GM23338 (cell line): ENCODE measurements at regions not wholly inside any gene's neighbourhood (a gene's known extent, or its start where the extent isn't known, plus 50 kb on each side); places are given as distances from the start of the nearest gene placed in this dataset.

Source experiments
- ATAC-seq: fragments of 200-7000 bp; cut with Tn5 transposase; 3 replicates; pipeline ENCODE4 v1.9.1; 2020
- DNase-seq: peaks from one replicate; pipeline ENCODE4 v3.0.0-alpha.2; 2015; ENCODE audit warnings: low spot score
- H2AFZ ChIP-seq: fragments of 200-600 bp; sonication (generic); 2 replicates; pipeline ENCODE4 v1.8.0; 2016; ENCODE audit warnings: antibody characterized with exemption, mild to moderate bottlenecking, moderate library complexity
- H3F3A ChIP-seq: fragments of 200-600 bp; sonication (generic); replicated peaks from 2 replicates; pipeline ENCODE4 v1.8.0; 2017; ENCODE audit warnings: antibody characterized with exemption, mixed run types, low read depth
- H3K27ac ChIP-seq: fragments of 200-600 bp; sonication (generic); 2 replicates; pipeline ENCODE4 v1.6.1; 2016; ENCODE audit warnings: low read depth
- H3K27me3 ChIP-seq: fragments of 200-600 bp; sonication (generic); 2 replicates; pipeline ENCODE4 v1.8.0; 2016; ENCODE audit warnings: mild to moderate bottlenecking, mixed run types, moderate library complexity; ENCODE audit not compliant: insufficient read depth
- H3K36me3 ChIP-seq: fragments of 200-600 bp; sonication (generic); 2 replicates; pipeline ENCODE4 v1.8.0; 2016; ENCODE audit warnings: mild to moderate bottlenecking; ENCODE audit not compliant: insufficient read depth
- H3K4me1 ChIP-seq: fragments of 200-600 bp; sonication (generic); 2 replicates; pipeline ENCODE4 v1.8.0; 2016; ENCODE audit warnings: mild to moderate bottlenecking, moderate library complexity; ENCODE audit not compliant: insufficient read depth
- H3K4me2 ChIP-seq: fragments of 200-600 bp; sonication (generic); 2 replicates; pipeline ENCODE4 v1.7.1; 2017; ENCODE audit warnings: mixed run types
- H3K4me3 ChIP-seq: fragments of 200-600 bp; sonication (generic); 2 replicates; pipeline ENCODE4 v1.6.1; 2016; ENCODE audit warnings: mixed run types
- H3K79me2 ChIP-seq: fragments of 200-600 bp; sonication (generic); replicated peaks from 2 replicates; pipeline ENCODE4 v1.8.0; 2017; ENCODE audit warnings: mild to moderate bottlenecking; ENCODE audit not compliant: insufficient read depth
- H3K9me2 ChIP-seq: fragments of 200-600 bp; sonication (generic); 2 replicates; pipeline ENCODE4 v1.8.0; 2017; ENCODE audit not compliant: insufficient read depth
- H4K20me1 ChIP-seq: fragments of 200-600 bp; sonication (generic); replicated peaks from 2 replicates; pipeline ENCODE4 v1.8.0; 2017; ENCODE audit warnings: mild to moderate bottlenecking; ENCODE audit not compliant: insufficient read depth
- H3K27ac Mint-ChIP-seq: 2 replicates; pipeline ENCODE4 v1.8.0; 2020; ENCODE audit warnings: inconsistent platforms, mild to moderate bottlenecking, moderate library complexity, mixed read lengths
- H3K27me3 Mint-ChIP-seq: 3 replicates; pipeline ENCODE4 v1.8.0; 2022; ENCODE audit warnings: low read depth, mild to moderate bottlenecking, moderate library complexity, mixed read lengths, inconsistent platforms; ENCODE audit not compliant: insufficient read depth, poor library complexity
- H3K36me3 Mint-ChIP-seq: 3 replicates; pipeline ENCODE4 v1.8.0; 2021; ENCODE audit warnings: low read depth, mild to moderate bottlenecking, inconsistent platforms, moderate library complexity, mixed read lengths
- H3K4me1 Mint-ChIP-seq: 3 replicates; pipeline ENCODE4 v1.8.0; 2020; ENCODE audit warnings: mild to moderate bottlenecking, inconsistent platforms, mixed read lengths
- H3K4me3 Mint-ChIP-seq: 3 replicates; pipeline ENCODE4 v1.8.0; 2021; ENCODE audit warnings: moderate library complexity, mild to moderate bottlenecking, inconsistent platforms, mixed read lengths
- H3K9me3 Mint-ChIP-seq: 3 replicates; pipeline ENCODE4 v1.8.0; 2020; ENCODE audit warnings: moderate library complexity, mild to moderate bottlenecking, inconsistent platforms, mixed read lengths
- CREB1 ChIP-seq: fragments of 250-450 bp; sonication (Bioruptor Pico); IDR thresholded peaks from 2 replicates; pipeline ENCODE4 v1.5.0; 2020; ENCODE audit warnings: low read depth, mild to moderate bottlenecking, moderate library complexity
- EZH2 ChIP-seq: fragments of 200-600 bp; sonication (generic); IDR thresholded peaks from one replicate; pipeline ENCODE4 v1.8.0; 2017; ENCODE audit warnings: antibody characterized with exemption, mild to moderate bottlenecking, low read depth; ENCODE audit not compliant: unreplicated experiment
- EZH2phosphoT487 ChIP-seq: fragments of 200-600 bp; sonication (generic); IDR thresholded peaks from one replicate; pipeline ENCODE4 v1.8.1; 2018; ENCODE audit warnings: antibody characterized with exemption; ENCODE audit not compliant: unreplicated experiment
- STAT1 ChIP-seq: IDR thresholded peaks from one replicate; pipeline ENCODE4 v1.6.1; 2016; ENCODE audit warnings: antibody characterized with exemption; ENCODE audit not compliant: unreplicated experiment
- ZNF114 ChIP-seq: fragments of 250-450 bp; sonication (Bioruptor Pico); IDR thresholded peaks from 2 replicates; pipeline ENCODE4 v1.5.0; 2020; ENCODE audit warnings: mild to moderate bottlenecking, moderate library complexity
- ZNF331 ChIP-seq: fragments of 250-450 bp; sonication (Bioruptor Pico); IDR thresholded peaks from 2 replicates; pipeline ENCODE4 v1.5.0; 2020; ENCODE audit warnings: low read depth, mild to moderate bottlenecking, moderate library complexity
- TF ChIP-seq, protein P1 (sequence below): fragments of 250-450 bp; sonication (Bioruptor Pico); IDR thresholded peaks from 2 replicates; pipeline ENCODE4 v1.5.0; 2020; ENCODE audit warnings: mild to moderate bottlenecking, moderate library complexity
- TF ChIP-seq, protein P2 (sequence below): IDR thresholded peaks from 2 replicates; pipeline ENCODE4 v1.6.1; 2016; ENCODE audit warnings: antibody characterized with exemption

DNA sequence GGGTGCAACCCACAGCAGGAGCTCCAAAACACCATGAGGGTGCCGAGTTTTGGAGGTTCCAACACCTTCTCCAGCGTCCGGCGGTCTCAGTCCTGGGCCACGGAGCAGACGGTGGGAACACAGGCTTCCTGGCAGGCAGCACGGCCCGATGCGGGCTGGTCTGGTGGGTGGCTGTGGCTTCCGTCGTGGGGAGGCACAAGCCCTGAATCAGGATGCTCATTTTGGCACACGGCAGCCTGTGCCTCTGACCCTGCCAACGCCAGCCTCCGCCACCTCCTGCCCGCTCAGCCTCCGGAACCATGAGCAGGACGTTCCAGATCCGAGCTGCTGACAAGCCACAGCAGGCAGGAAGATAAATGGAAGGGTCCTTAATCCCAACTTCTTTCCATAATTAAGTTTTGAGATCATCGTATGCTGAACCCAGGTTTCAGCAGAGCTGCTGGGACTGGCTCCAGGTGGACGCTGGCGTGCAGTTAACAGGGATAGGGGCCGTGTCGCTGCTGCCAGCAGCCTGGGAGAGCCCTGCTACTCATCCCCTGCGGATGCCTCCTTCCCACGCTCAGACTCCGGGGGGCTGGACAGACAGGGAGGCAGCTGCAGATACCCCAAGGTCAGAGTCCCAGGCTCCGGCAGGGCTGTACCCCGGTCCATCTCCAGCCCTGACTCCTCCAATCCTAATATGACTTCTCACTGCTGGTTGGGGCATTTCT is 136.6 kb downstream of the ENGASE start (continued):
- TF ChIP-seq, protein P1, sequence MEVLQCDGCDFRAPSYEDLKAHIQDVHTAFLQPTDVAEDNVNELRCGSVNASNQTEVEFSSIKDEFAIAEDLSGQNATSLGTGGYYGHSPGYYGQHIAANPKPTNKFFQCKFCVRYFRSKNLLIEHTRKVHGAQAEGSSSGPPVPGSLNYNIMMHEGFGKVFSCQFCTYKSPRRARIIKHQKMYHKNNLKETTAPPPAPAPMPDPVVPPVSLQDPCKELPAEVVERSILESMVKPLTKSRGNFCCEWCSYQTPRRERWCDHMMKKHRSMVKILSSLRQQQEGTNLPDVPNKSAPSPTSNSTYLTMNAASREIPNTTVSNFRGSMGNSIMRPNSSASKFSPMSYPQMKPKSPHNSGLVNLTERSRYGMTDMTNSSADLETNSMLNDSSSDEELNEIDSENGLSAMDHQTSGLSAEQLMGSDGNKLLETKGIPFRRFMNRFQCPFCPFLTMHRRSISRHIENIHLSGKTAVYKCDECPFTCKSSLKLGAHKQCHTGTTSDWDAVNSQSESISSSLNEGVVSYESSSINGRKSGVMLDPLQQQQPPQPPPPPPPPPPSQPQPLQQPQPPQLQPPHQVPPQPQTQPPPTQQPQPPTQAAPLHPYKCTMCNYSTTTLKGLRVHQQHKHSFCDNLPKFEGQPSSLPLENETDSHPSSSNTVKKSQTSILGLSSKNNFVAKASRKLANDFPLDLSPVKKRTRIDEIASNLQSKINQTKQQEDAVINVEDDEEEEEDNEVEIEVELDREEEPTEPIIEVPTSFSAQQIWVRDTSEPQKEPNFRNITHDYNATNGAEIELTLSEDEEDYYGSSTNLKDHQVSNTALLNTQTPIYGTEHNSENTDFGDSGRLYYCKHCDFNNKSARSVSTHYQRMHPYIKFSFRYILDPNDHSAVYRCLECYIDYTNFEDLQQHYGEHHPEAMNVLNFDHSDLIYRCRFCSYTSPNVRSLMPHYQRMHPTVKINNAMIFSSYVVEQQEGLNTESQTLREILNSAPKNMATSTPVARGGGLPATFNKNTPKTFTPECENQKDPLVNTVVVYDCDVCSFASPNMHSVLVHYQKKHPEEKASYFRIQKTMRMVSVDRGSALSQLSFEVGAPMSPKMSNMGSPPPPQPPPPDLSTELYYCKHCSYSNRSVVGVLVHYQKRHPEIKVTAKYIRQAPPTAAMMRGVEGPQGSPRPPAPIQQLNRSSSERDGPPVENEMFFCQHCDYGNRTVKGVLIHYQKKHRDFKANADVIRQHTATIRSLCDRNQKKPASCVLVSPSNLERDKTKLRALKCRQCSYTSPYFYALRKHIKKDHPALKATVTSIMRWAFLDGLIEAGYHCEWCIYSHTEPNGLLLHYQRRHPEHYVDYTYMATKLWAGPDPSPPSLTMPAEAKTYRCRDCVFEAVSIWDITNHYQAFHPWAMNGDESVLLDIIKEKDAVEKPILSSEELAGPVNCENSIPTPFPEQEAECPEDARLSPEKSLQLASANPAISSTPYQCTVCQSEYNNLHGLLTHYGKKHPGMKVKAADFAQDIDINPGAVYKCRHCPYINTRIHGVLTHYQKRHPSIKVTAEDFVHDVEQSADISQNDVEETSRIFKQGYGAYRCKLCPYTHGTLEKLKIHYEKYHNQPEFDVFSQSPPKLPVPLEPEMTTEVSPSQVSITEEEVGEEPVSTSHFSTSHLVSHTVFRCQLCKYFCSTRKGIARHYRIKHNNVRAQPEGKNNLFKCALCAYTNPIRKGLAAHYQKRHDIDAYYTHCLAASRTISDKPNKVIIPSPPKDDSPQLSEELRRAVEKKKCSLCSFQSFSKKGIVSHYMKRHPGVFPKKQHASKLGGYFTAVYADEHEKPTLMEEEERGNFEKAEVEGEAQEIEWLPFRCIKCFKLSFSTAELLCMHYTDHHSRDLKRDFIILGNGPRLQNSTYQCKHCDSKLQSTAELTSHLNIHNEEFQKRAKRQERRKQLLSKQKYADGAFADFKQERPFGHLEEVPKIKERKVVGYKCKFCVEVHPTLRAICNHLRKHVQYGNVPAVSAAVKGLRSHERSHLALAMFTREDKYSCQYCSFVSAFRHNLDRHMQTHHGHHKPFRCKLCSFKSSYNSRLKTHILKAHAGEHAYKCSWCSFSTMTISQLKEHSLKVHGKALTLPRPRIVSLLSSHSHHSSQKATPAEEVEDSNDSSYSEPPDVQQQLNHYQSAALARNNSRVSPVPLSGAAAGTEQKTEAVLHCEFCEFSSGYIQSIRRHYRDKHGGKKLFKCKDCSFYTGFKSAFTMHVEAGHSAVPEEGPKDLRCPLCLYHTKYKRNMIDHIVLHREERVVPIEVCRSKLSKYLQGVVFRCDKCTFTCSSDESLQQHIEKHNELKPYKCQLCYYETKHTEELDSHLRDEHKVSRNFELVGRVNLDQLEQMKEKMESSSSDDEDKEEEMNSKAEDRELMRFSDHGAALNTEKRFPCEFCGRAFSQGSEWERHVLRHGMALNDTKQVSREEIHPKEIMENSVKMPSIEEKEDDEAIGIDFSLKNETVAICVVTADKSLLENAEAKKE (CRISPR knock-in tag) = no peak
- TF ChIP-seq, protein P2, sequence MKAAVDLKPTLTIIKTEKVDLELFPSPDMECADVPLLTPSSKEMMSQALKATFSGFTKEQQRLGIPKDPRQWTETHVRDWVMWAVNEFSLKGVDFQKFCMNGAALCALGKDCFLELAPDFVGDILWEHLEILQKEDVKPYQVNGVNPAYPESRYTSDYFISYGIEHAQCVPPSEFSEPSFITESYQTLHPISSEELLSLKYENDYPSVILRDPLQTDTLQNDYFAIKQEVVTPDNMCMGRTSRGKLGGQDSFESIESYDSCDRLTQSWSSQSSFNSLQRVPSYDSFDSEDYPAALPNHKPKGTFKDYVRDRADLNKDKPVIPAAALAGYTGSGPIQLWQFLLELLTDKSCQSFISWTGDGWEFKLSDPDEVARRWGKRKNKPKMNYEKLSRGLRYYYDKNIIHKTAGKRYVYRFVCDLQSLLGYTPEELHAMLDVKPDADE = no peak
- TF ChIP-seq EZH2phosphoT487 (no peak), STAT1 (no peak), ZNF331 (CRISPR knock-in tag) (no peak), CREB1 (no peak), EZH2 (no peak), ZNF114 (no peak)

DNA sequence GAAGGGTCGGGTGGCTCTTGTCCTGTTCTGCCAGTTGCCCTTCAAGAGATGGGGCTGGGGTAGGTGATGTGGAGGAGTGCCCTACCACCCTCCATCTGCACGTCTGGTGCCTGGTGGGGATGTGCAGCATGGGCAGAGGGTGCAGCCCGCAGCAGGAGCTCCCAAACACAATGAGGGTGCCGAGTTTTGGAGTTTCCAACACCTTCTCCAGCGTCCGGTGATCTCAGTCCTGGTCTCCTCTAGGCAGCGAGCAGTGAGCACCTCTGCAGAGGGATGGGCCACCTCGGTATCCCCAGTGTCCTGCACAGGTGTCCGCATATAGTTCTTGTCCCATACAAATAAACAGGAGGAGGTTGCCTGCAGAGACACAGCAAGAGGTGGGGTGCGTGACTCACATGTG is 136.0 kb downstream of the ENGASE start:
- no peaks in the 10 kb centered on the region for H3K9me2 ChIP-seq
- Mint-ChIP-seq H3K4me1 (peaks cover 51% of the 10 kb centered on the region), H3K4me3 (no peak overlapping the region), H3K36me3 (peaks cover 6% of the 10 kb centered on the region; the same call in 1 of the 3 replicates), H3K27me3 (peaks cover 11% of the 10 kb centered on the region), H3K27ac (no peak overlapping the region), H3K9me3 (no peaks in the 10 kb centered on the region; the same call in 2 of the 3 replicates)
- no peaks in the 10 kb centered on the region for H3K79me2 ChIP-seq
- no peaks in the 10 kb centered on the region for H3K36me3 ChIP-seq
- H3K27me3 ChIP-seq = no peaks in the 10 kb centered on the region
- H2AFZ ChIP-seq = no peak overlapping the region
- no peak overlapping the region for H3K27ac ChIP-seq
- H3F3A ChIP-seq = peaks cover 12% of the 10 kb centered on the region; the same call in 1 of the 2 replicates
- peaks cover 34% of the 10 kb centered on the region for H3K4me1 ChIP-seq
- no peak for ATAC-seq
- H4K20me1 ChIP-seq = no peaks in the 10 kb centered on the region
- no peak overlapping the region for H3K4me2 ChIP-seq
- no peak overlapping the region for H3K4me3 ChIP-seq
- no peak for DNase-seq
- TF ChIP-seq EZH2phosphoT487 (no peak), EZH2 (no peak), STAT1 (no peak)
- TF ChIP-seq, protein P1 (CRISPR knock-in tag) = no peak
